OCI-LY7 (cell line): ENCODE measurements at regions not wholly inside any gene's neighbourhood (a gene's known extent, or its start where the extent isn't known, plus 50 kb on each side); places are given as distances from the start of the nearest gene placed in this dataset.

Experiments used
- BruUV-seq: library from RNA; stranded (reverse); fragments of 400-500 nt; replicated peaks from 2 replicates; lab custom pipeline; 2021; lab: Mats Ljungman, UMichigan
- CTCF ChIA-PET: fragments of 300-600 bp; sonication (Branson Sonifier 250); formaldehyde crosslinking; loops from one replicate; lab custom pipeline; 2022; ENCODE audit warnings: antibody characterized with exemption; ENCODE audit not compliant: unreplicated experiment; lab: Charles Lee
- POLR2A ChIA-PET: fragments of 300-600 bp; sonication (Branson Sonifier 250); formaldehyde crosslinking; loops from one replicate; lab custom pipeline; 2022; ENCODE audit warnings: antibody characterized with exemption; lab: Charles Lee
- DNase-seq: peaks from one replicate; pipeline ENCODE4 v3.0.0-alpha.2; 2015; ENCODE audit warnings: low spot score
- H2AFZ ChIP-seq: fragments of 200-600 bp; sonication (generic), shearing (Covaris generic); 2 replicates; pipeline ENCODE4 v1.6.1; 2014; ENCODE audit warnings: mild to moderate bottlenecking, antibody characterized with exemption, low read length, moderate library complexity
- H3K27ac ChIP-seq: fragments of 200-600 bp; sonication (generic); 2 replicates; pipeline ENCODE4 v1.5.1; 2014; ENCODE audit warnings: mixed run types, low read depth, mild to moderate bottlenecking, moderate library complexity, low read length, inconsistent platforms; ENCODE audit not compliant: poor library complexity, severe bottlenecking
- H3K36me3 ChIP-seq: fragments of 200-600 bp; sonication (generic); 2 replicates; pipeline ENCODE4 v1.6.1; 2014; ENCODE audit warnings: mild to moderate bottlenecking, antibody characterized with exemption, low read length, moderate library complexity, mixed read lengths; ENCODE audit not compliant: insufficient read depth
- H3K4me1 ChIP-seq: fragments of 200-600 bp; sonication (generic); 2 replicates; pipeline ENCODE4 v1.5.1; 2014; ENCODE audit warnings: mild to moderate bottlenecking, low read length; ENCODE audit not compliant: insufficient read depth, poor library complexity, severe bottlenecking
- H3K4me2 ChIP-seq: fragments of 200-600 bp; sonication (generic); 2 replicates; pipeline ENCODE4 v1.6.1; 2014; ENCODE audit warnings: mild to moderate bottlenecking, low read length
- H3K4me3 ChIP-seq: fragments of 200-600 bp; sonication (generic); 2 replicates; pipeline ENCODE4 v1.5.1; 2014; ENCODE audit warnings: mild to moderate bottlenecking, low read depth, low read length; ENCODE audit not compliant: poor library complexity, severe bottlenecking
- H3K79me2 ChIP-seq: fragments of 200-600 bp; sonication (generic); 2 replicates; pipeline ENCODE4 v1.6.1; 2016; ENCODE audit warnings: low read depth, mild to moderate bottlenecking, low read length, moderate library complexity, mixed read lengths; ENCODE audit not compliant: insufficient read depth
- H3K9me2 ChIP-seq: fragments of 200-600 bp; sonication (generic); 2 replicates; pipeline ENCODE4 v1.6.1; 2016; ENCODE audit warnings: mild to moderate bottlenecking, low read length, mixed read lengths; ENCODE audit not compliant: insufficient read depth
- H3K9me3 ChIP-seq: fragments of 200-600 bp; sonication (generic); 2 replicates; pipeline ENCODE4 v1.6.1; 2014; ENCODE audit warnings: mild to moderate bottlenecking, mixed run types, low read length, mixed read lengths
- H4K20me1 ChIP-seq: fragments of 200-600 bp; sonication (generic); 2 replicates; pipeline ENCODE4 v1.6.1; 2014; ENCODE audit warnings: mild to moderate bottlenecking, antibody characterized with exemption, low read length, moderate library complexity, mixed read lengths; ENCODE audit not compliant: insufficient read depth
- CTCF ChIP-seq: fragments of 200-600 bp; sonication (generic); conservative IDR thresholded peaks from 2 replicates; pipeline ENCODE4 v1.5.1; 2014; ENCODE audit warnings: mild to moderate bottlenecking, antibody characterized with exemption, low read length, moderate library complexity, mixed read lengths
- EZH2phosphoT487 ChIP-seq: fragments of 200-600 bp; sonication (generic); IDR thresholded peaks from 2 replicates; pipeline ENCODE4 v1.6.1; 2018; ENCODE audit warnings: low read depth, borderline replicate concordance, mild to moderate bottlenecking, mixed run types, antibody characterized with exemption, low read length, moderate library complexity, mixed read lengths
- intact Hi-C: fragments of 100-400 bp; cut with micrococcal nuclease; formaldehyde crosslinking; loops from one replicate; pipeline ENCODE4 v1.10.0; 2022; ENCODE audit not compliant: unreplicated experiment

DNA sequence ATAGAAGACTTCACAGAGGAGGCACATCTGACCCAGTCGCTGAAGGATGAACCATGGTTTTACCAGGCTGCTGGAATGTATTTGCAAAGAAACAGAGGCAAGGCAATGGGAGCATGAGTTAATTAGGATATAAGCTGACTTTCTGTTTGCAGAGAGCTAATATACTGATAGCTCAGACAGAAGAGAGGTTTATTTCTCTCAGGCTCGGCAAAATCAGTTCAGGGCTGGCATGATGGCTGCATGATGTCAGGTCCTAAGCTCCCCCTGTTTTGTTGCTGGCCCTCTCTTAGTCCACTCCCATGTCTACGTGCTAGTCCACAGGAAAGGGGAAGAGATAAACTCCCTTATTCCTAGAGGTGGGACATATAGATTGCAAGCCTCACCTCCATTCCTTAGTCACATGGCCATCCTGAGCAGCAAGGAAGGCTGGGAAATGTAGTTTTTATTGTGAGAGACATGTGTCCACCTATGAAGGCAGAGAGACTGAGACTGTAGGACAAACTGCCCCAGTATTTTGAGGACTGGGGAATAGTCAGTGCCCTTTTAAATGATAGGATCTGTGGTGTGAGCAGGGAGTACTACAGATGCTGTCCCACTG, 224.5 kb downstream of the VRK1 start:
- Histone ChIP-seq H2AFZ (no peak overlapping the region), H3K4me1 (no peaks in the 10 kb centered on the region), H3K4me3 (no peak overlapping the region), H3K36me3 (no peaks in the 10 kb centered on the region), H3K27ac (no peak overlapping the region), H3K9me2 (no peaks in the 10 kb centered on the region), H4K20me1 (peaks cover 6% of the 10 kb centered on the region; the same call in 1 of the 2 replicates), H3K9me3 (no peaks in the 10 kb centered on the region), H3K4me2 (no peak overlapping the region), H3K79me2 (no peaks in the 10 kb centered on the region)
- no peak for TF ChIP-seq EZH2phosphoT487
- no peak for TF ChIP-seq CTCF
- intact Hi-C loops = no loop called here
- DNase-seq = no peak
- CTCF ChIA-PET = no interaction called here
- POLR2A ChIA-PET = no interaction called here
- BruUV-seq = no TSS peak

GRCh38 chr14:97022741-97023140, 225.6 kb downstream of the VRK1 start:
- no peak for TF ChIP-seq CTCF
- no peak for TF ChIP-seq EZH2phosphoT487
- no peak for DNase-seq
- H3K9me3 ChIP-seq = no peaks in the 10 kb centered on the region
- ChIA-PET CTCF (no interaction called here), POLR2A (interaction anchor here (0.6 kb wide), 1 partner anchor 392 kb away, joined by 3 read pairs; no protein-coding TSS in a partner anchor)
- no peaks in the 10 kb centered on the region for H3K4me1 ChIP-seq
- no peaks in the 10 kb centered on the region for H3K9me2 ChIP-seq
- H3K27ac ChIP-seq = no peak overlapping the region
- no peak overlapping the region for H2AFZ ChIP-seq
- no peaks in the 10 kb centered on the region for H3K79me2 ChIP-seq
- no TSS peak for BruUV-seq
- H3K36me3 ChIP-seq = no peaks in the 10 kb centered on the region
- peaks cover 6% of the 10 kb centered on the region; the same call in 1 of the 2 replicates for H4K20me1 ChIP-seq
- H3K4me2 ChIP-seq = no peak overlapping the region
- intact Hi-C loops = no loop called here
- H3K4me3 ChIP-seq = no peak overlapping the region

- H3K27ac ChIP-seq = no peak overlapping the region
- H4K20me1 ChIP-seq = peaks cover 6% of the 10 kb centered on the region; the same call in 1 of the 2 replicates
- no peak overlapping the region for H3K4me2 ChIP-seq
- DNase-seq = no peak
- CTCF ChIA-PET = no interaction called here
- H2AFZ ChIP-seq = no peak overlapping the region
- BruUV-seq = no TSS peak
- H3K9me3 ChIP-seq = no peaks in the 10 kb centered on the region
- no peaks in the 10 kb centered on the region for H3K79me2 ChIP-seq
- intact Hi-C loops = no loop called here
- H3K4me1 ChIP-seq = no peaks in the 10 kb centered on the region
- POLR2A ChIA-PET = no interaction called here
- TF ChIP-seq CTCF (no peak), EZH2phosphoT487 (no peak)
- H3K9me2 ChIP-seq = no peaks in the 10 kb centered on the region
- H3K36me3 ChIP-seq = no peaks in the 10 kb centered on the region
- no peak overlapping the region for H3K4me3 ChIP-seq
Observed at GRCh38 chr14:97023871-97024270, 226.7 kb downstream of the VRK1 start.
